ENCODE measurements at regions not wholly inside any gene's neighbourhood (a gene's known extent, or its start where the extent isn't known, plus 50 kb on each side); places are given as distances from the start of the nearest gene placed in this dataset.

DNA sequence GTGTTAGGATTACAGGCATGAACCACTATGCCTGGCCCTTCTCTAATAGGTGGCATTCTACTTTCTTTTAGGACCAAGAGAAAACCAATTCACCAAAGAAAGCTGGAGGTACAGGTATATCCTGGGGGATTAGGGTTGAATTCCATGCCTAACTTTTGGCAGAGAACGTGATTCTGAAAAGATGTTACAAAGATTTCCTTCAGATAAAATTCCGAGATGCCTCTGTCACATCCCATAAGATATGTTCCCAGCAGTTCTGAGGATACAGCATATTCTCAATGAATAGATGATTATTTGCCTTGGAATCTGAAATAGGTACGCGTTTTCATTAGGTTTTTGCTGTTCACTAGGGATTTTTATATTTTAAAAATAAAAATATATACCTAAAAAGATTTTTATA, 111.9 kb upstream of the KRAS start:
- TF ChIP-seq, protein P1, sequence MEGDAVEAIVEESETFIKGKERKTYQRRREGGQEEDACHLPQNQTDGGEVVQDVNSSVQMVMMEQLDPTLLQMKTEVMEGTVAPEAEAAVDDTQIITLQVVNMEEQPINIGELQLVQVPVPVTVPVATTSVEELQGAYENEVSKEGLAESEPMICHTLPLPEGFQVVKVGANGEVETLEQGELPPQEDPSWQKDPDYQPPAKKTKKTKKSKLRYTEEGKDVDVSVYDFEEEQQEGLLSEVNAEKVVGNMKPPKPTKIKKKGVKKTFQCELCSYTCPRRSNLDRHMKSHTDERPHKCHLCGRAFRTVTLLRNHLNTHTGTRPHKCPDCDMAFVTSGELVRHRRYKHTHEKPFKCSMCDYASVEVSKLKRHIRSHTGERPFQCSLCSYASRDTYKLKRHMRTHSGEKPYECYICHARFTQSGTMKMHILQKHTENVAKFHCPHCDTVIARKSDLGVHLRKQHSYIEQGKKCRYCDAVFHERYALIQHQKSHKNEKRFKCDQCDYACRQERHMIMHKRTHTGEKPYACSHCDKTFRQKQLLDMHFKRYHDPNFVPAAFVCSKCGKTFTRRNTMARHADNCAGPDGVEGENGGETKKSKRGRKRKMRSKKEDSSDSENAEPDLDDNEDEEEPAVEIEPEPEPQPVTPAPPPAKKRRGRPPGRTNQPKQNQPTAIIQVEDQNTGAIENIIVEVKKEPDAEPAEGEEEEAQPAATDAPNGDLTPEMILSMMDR (IDR thresholded peaks at IDR 0.05): no peak
- TF ChIP-seq POLR2A (IDR thresholded peaks at IDR 0.05): no peak
